Activated T-cell treated with anti-CD3 and anti-CD28 coated beads, Interleukin-2, amount 50 U/mL, for 4 hours (primary cell): ENCODE measurements at regions not wholly inside any gene's neighbourhood (a gene's known extent, or its start where the extent isn't known, plus 50 kb on each side); places are given as distances from the start of the nearest gene placed in this dataset.

Experiments used
- ATAC-seq, 2 donors: fragments of 200-7000 bp; cut with Tn5 transposase; one replicate each; pipeline ENCODE4 v1.10.0; 2021
- DNase-seq: peaks from one replicate; pipeline ENCODE4 v3.0.0-alpha.2; 2020
- H3K27me3 Mint-ChIP-seq: one replicate; pipeline ENCODE4 v1.8.0; 2021; ENCODE audit warnings: low read depth, mixed read lengths
- H3K36me3 Mint-ChIP-seq: one replicate; pipeline ENCODE4 v1.8.0; 2022; ENCODE audit warnings: mixed read lengths; ENCODE audit not compliant: insufficient read depth
- H3K4me1 Mint-ChIP-seq: one replicate; pipeline ENCODE4 v1.8.0; 2021; ENCODE audit warnings: low read depth, mixed read lengths
- H3K4me3 Mint-ChIP-seq: one replicate; pipeline ENCODE4 v1.8.0; 2021; ENCODE audit warnings: mild to moderate bottlenecking, moderate library complexity, mixed read lengths
- H3K9me3 Mint-ChIP-seq: one replicate; pipeline ENCODE4 v1.8.0; 2021; ENCODE audit warnings: mixed read lengths

DNA sequence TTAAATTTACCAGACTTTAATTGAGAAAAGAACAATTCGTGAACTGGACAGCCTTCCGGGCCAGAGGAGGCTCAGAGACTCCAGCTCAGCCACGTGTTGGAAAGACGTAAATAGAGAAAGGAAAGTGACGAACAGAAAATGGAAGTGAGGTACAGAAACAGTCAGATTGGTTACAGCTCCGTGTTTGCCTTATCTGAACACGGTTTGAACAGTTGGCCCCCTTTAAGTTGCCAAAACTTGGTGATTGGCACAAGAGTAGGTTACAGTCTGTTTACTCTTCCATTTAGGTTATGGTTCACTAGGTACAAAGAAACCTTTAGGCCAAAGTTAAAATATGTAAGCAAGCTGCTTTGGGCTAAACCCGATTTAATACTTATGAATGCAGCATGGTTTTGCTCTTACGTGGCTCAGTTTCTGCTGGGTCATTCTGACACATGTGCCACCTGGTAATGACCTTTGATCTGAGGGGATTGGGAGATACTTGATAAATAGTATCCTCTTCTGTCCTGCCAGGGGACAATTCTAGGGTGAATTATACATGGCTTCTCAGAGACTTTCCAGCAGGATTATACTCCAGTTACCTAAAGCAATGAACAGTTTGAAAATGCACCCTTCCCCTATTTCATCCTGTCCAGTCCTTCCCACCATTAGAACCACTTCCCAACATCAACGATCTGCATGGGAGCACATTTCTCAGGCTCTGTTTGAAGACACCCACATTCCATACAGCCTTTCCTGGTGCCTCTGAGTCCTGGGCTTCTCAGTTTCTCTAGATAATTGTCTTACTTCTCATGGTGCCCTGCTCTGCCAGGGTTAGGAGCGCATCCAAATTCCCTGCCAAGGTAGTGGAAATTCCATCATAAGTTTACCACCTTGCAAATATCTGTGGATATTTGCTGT lies 65.1 kb upstream of the TGIF1 start:
- DNase-seq (no peak), ATAC-seq (no peak)
- no peaks in the 10 kb centered on the region for H3K9me3 Mint-ChIP-seq
- H3K27me3 Mint-ChIP-seq = no peaks in the 10 kb centered on the region
- H3K4me3 Mint-ChIP-seq = no peak overlapping the region
- no peaks in the 10 kb centered on the region for H3K36me3 Mint-ChIP-seq
- peaks cover 4% of the 10 kb centered on the region for H3K4me1 Mint-ChIP-seq

GRCh38 chr18:3388323-3388722 lies 61.6 kb upstream of the TGIF1 start:
- ATAC-seq (no peak), DNase-seq (no peak)
- no peak overlapping the region for H3K4me3 Mint-ChIP-seq
- no peaks in the 10 kb centered on the region for H3K27me3 Mint-ChIP-seq
- H3K36me3 Mint-ChIP-seq = no peaks in the 10 kb centered on the region
- H3K4me1 Mint-ChIP-seq = no peaks in the 10 kb centered on the region
- peaks cover 12% of the 10 kb centered on the region for H3K9me3 Mint-ChIP-seq

- H3K36me3 Mint-ChIP-seq = no peaks in the 10 kb centered on the region
- H3K27me3 Mint-ChIP-seq = no peaks in the 10 kb centered on the region
- H3K9me3 Mint-ChIP-seq = peaks cover 12% of the 10 kb centered on the region
- DNase-seq = no peak
- no peaks in the 10 kb centered on the region for H3K4me1 Mint-ChIP-seq
- no peak overlapping the region for H3K4me3 Mint-ChIP-seq
- ATAC-seq = no peak
Observed at GRCh38 chr18:3388980-3389379, 61.0 kb upstream of the TGIF1 start.

GRCh38 chr18:3389977-3390376 lies 60.0 kb upstream of the TGIF1 start:
- Mint-ChIP-seq H3K4me3 (no peak overlapping the region), H3K4me1 (no peaks in the 10 kb centered on the region), H3K27me3 (no peaks in the 10 kb centered on the region), H3K9me3 (peaks cover 12% of the 10 kb centered on the region), H3K36me3 (no peaks in the 10 kb centered on the region)
- ATAC-seq = no peak
- no peak for DNase-seq

DNA sequence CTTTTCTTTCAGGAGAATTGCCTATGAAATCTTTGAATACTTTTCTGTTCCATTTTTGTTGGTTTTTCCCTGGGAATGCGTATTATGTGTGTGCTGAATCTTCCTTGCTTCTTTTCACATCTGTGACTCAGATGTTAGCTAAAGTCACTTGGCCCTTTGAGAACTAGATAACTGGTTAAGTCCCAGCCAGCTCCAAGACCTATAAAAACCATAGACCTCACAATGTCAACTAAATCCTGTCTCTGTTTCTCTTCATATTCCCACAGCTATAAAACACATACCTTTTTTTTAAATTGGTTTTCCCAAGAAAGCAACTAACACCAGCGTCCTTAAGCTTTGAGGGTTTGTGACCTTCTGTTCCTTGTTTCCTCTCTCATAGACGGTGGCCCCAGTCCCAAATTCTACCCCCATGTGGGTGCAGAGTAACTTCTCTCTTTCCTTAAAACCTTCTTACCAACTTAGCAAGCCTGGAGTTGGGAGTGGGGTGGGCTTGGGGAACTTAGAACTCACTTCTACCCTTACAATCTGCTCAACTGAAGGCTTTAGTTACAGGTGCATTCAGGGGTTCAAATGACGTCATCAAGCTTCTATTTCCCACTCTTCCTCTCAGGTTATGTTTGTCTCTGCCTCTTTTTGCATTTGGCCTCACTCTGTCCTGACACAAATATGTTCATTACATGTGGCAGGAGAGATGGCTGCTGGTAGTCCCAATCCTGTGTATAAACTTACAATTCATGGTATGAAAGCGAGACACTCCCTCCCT lies 58.1 kb upstream of the TGIF1 start:
- no peaks in the 10 kb centered on the region for H3K4me1 Mint-ChIP-seq
- ATAC-seq = no peak
- H3K36me3 Mint-ChIP-seq = no peaks in the 10 kb centered on the region
- DNase-seq = no peak
- no peak overlapping the region for H3K4me3 Mint-ChIP-seq
- peaks cover 12% of the 10 kb centered on the region for H3K9me3 Mint-ChIP-seq
- H3K27me3 Mint-ChIP-seq = no peaks in the 10 kb centered on the region

- DNase-seq (no peak), ATAC-seq (no peak)
- Mint-ChIP-seq H3K9me3 (peaks cover 12% of the 10 kb centered on the region), H3K36me3 (no peaks in the 10 kb centered on the region), H3K4me1 (no peaks in the 10 kb centered on the region), H3K4me3 (no peak overlapping the region), H3K27me3 (no peaks in the 10 kb centered on the region)
Observed at GRCh38 chr18:3392467-3392855, 57.5 kb upstream of the TGIF1 start.

- ATAC-seq = no peak
- DNase-seq = no peak
Observed at GRCh38 chr18:3394648-3395047, 55.3 kb upstream of the TGIF1 start.

DNA sequence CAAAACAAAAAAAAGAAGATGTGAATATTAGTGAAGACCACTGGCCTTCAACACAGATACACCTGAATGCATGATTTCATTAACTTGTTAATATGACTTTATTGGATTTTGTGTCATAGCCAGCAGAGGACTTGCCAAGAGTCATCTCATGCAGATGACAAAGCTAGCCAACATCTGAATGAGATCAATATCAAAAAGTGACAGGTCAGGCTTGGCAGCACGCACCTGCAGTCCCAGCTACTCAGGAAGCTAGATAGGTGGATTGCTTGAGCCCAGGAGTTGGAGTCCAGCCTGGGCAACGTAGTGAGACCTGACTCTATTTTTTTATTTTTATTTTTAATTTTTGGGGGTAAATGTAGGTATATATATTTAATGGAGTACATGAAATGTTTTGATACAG lies 54.5 kb upstream of the TGIF1 start:
- H3K4me3 Mint-ChIP-seq = no peak overlapping the region
- no peak for ATAC-seq
- peaks cover 11% of the 10 kb centered on the region for H3K9me3 Mint-ChIP-seq
- H3K36me3 Mint-ChIP-seq = no peaks in the 10 kb centered on the region
- DNase-seq = no peak
- no peaks in the 10 kb centered on the region for H3K4me1 Mint-ChIP-seq
- H3K27me3 Mint-ChIP-seq = no peaks in the 10 kb centered on the region

More at GRCh38 chr18:3394648-3395047, 55.3 kb upstream of the TGIF1 start:
- Mint-ChIP-seq H3K4me1 (no peaks in the 10 kb centered on the region), H3K36me3 (no peaks in the 10 kb centered on the region), H3K9me3 (peaks cover 12% of the 10 kb centered on the region), H3K4me3 (no peak overlapping the region), H3K27me3 (no peaks in the 10 kb centered on the region)

- Mint-ChIP-seq H3K9me3 (peaks cover 8% of the 10 kb centered on the region), H3K4me1 (peaks cover 2% of the 10 kb centered on the region), H3K36me3 (no peaks in the 10 kb centered on the region), H3K27me3 (no peaks in the 10 kb centered on the region), H3K4me3 (no peak overlapping the region)
- DNase-seq (no peak), ATAC-seq (no peak)
Observed at GRCh38 chr18:3397031-3397750, 52.8 kb upstream of the TGIF1 start.

DNA sequence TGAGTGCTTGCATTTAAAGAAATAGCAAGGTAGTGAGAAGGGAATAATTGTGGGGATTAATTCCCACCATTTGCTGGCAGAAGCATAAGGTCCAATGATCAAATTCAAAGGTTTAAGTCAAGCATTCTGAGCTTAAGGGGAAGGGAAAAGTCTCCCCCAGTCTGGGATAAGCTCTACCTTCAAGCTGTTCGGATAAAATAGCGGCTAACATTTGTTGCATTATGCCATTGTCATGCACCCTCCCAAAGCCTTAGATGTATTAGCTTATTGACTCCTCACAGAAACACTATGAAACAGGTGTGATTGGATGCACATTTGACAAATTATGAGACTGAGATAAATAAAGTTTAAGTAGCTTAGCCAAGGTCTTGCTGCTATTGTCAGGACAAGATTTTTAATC lies 52.2 kb upstream of the TGIF1 start:
- H3K36me3 Mint-ChIP-seq = no peaks in the 10 kb centered on the region
- peaks cover 8% of the 10 kb centered on the region for H3K9me3 Mint-ChIP-seq
- ATAC-seq = no peak
- H3K4me3 Mint-ChIP-seq = no peak overlapping the region
- H3K4me1 Mint-ChIP-seq = peaks cover 2% of the 10 kb centered on the region
- no peak for DNase-seq
- no peaks in the 10 kb centered on the region for H3K27me3 Mint-ChIP-seq
